HG03378 (cell line): ENCODE measurements at regions not wholly inside any gene's neighbourhood (a gene's known extent, or its start where the extent isn't known, plus 50 kb on each side); places are given as distances from the start of the nearest gene placed in this dataset.

Experiments
- ATAC-seq: cut with Tn5 transposase; IDR thresholded peaks from one replicate; pipeline ENCODE4 v1.9.1; 2021; ENCODE audit warnings: mild to moderate bottlenecking, moderate library complexity; ENCODE audit not compliant: unreplicated experiment

GRCh38 chr18:26621161-26622026 is 73.0 kb upstream of the KCTD1 start:
- ATAC-seq, result no peak

GRCh38 chr18:26619350-26619749 is 71.0 kb upstream of the KCTD1 start:
- ATAC-seq, result no peak

DNA sequence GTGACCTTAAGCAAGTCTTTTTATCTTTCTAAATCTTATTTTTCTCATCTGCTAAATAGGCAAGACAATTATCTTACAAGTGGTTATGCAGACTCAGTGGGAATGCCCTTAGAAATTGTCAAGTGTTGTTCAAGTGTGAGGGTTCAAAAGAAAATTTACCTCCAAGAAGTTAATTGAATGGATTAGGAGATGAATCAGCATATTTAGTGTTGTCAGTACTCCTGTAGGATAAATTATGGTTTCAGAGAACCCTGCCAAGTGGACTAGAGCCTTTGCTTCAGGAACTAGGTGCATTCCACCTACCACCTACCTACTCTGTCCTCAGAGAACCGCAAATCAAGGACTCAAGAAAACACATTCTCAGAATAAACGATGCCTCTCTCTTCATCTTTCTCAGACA is 69.8 kb upstream of the KCTD1 start:
- no peak for ATAC-seq

- no peak for ATAC-seq
Measured at GRCh38 chr18:26617151-26617554, 68.8 kb upstream of the KCTD1 start.

GRCh38 chr18:26614374-26614773 is 66.0 kb upstream of the KCTD1 start:
- no peak for ATAC-seq
